Activated T-cell treated with anti-CD3 and anti-CD28 coated beads for 1 hour (primary cell): ENCODE measurements at regions not wholly inside any gene's neighbourhood (a gene's known extent, or its start where the extent isn't known, plus 50 kb on each side); places are given as distances from the start of the nearest gene placed in this dataset.

ENCODE experiments used
- DNase-seq: peaks from one replicate; pipeline ENCODE4 v3.0.0-alpha.2; 2020; ENCODE audit warnings: low read depth

- no peak for DNase-seq
These were observed 114.2 kb upstream of the EEA1 start for GRCh38 chr12:93043192-93043876.

- no peak for DNase-seq
These were observed 114.7 kb upstream of the EEA1 start for GRCh38 chr12:93043877-93044209.

GRCh38 chr12:93047118-93047517 lies 118.0 kb upstream of the EEA1 start:
- DNase-seq: no peak

GRCh38 chr12:93048656-93049055 lies 119.6 kb upstream of the EEA1 start:
- no peak for DNase-seq

GRCh38 chr12:93050026-93050747 lies 121.1 kb upstream of the EEA1 start:
- DNase-seq: no peak

- DNase-seq: no peak
These were observed 121.6 kb upstream of the EEA1 start for GRCh38 chr12:93050748-93051081.

- no peak for DNase-seq
These were observed 124.9 kb upstream of the EEA1 start for GRCh38 chr12:93054021-93054420.

GRCh38 chr12:93055221-93055620 lies 126.1 kb upstream of the EEA1 start:
- DNase-seq: no peak

GRCh38 chr12:93056971-93057535 lies 128.0 kb upstream of the EEA1 start:
- DNase-seq: no peak

- DNase-seq: no peak
These were observed 129.2 kb upstream of the EEA1 start for GRCh38 chr12:93058280-93058679.

GRCh38 chr12:93059288-93059687 lies 130.2 kb upstream of the EEA1 start:
- DNase-seq: no peak

- DNase-seq: no peak
These were observed 131.0 kb upstream of the EEA1 start for GRCh38 chr12:93059925-93060665.

GRCh38 chr12:93060666-93061472 lies 131.8 kb upstream of the EEA1 start:
- DNase-seq: no peak

- DNase-seq: no peak
These were observed 132.7 kb upstream of the EEA1 start for GRCh38 chr12:93061473-93062419.

- DNase-seq: no peak
These were observed 136.8 kb upstream of the EEA1 start for GRCh38 chr12:93065896-93066295.

GRCh38 chr12:93072340-93072739 lies 143.2 kb upstream of the EEA1 start:
- no peak for DNase-seq

- DNase-seq: no peak
These were observed 144.2 kb upstream of the EEA1 start for GRCh38 chr12:93073324-93073723.

- DNase-seq: no peak
These were observed 149.0 kb upstream of the EEA1 start for GRCh38 chr12:93078059-93078458.

- no peak for DNase-seq
These were observed 149.5 kb upstream of the EEA1 start for GRCh38 chr12:93078577-93078976.

GRCh38 chr12:93079271-93079670 lies 150.2 kb upstream of the EEA1 start:
- no peak for DNase-seq

GRCh38 chr12:93079976-93080375 lies 150.9 kb upstream of the EEA1 start:
- no peak for DNase-seq
